ENCODE measurements at regions not wholly inside any gene's neighbourhood (a gene's known extent, or its start where the extent isn't known, plus 50 kb on each side); places are given as distances from the start of the nearest gene placed in this dataset.
A peak's percentile ranks its signal among the peaks of the same experiment; 100 is the strongest.

- TF ChIP-seq IRF3 (IDR thresholded peaks at IDR 0.05; ENCODE audit: low read depth, low read length): no peak
- TF ChIP-seq MXI1 (IDR thresholded peaks at IDR 0.05; ENCODE audit: low read depth, low read length): no peak
- TF ChIP-seq GATA2 (CRISPR knock-in tag; IDR thresholded peaks at IDR 0.05): peak; percentile 67
- no peak for TF ChIP-seq MEF2A (IDR thresholded peaks at IDR 0.05; ENCODE audit: borderline replicate concordance, low read depth)
- no peak for TF ChIP-seq ELF1 (IDR thresholded peaks at IDR 0.05)
- TF ChIP-seq RFX5 (IDR thresholded peaks at IDR 0.05; ENCODE audit: low read length): no peak
- TF ChIP-seq EP300 (IDR thresholded peaks at IDR 0.05; ENCODE audit: borderline replicate concordance in 1 of 2, low read depth in 1 of 2, low read length in 1 of 2): peak in 1 of 2 experiments; percentile 41; a peak in 1 of 4 replicates
- TF ChIP-seq RXRA (IDR thresholded peaks at IDR 0.05; ENCODE audit: borderline replicate concordance, low read depth): no peak
- TF ChIP-seq FOXM1 (IDR thresholded peaks at IDR 0.05; ENCODE audit: low read depth): no peak
- TF ChIP-seq YY1 (IDR thresholded peaks at IDR 0.05; ENCODE audit: low read depth): no peak
- WGBS (ENCODE audit: low lambda C conversion rate): 9% methylated on average over 1 of the region's 1 CpG
- Histone ChIP-seq H2AFZ (ENCODE audit: low read depth) (no peak overlapping the region), H3K79me2 (ENCODE audit: insufficient read depth) (no peaks in the 10 kb centered on the region), H3K4me2 (no peak overlapping the region), H3K9me3 (no peaks in the 10 kb centered on the region), H3K4me3 (ENCODE audit: low read depth in 2 of 2, low read length in 1 of 2) (no peak overlapping the region), H3K4me1 (ENCODE audit: control insufficient read depth in 1 of 2, insufficient read depth in 2 of 2, low read depth in 1 of 2, low read length in 1 of 2) (no peaks in the 10 kb centered on the region), H3K27ac (ENCODE audit: low read depth in 2 of 2, low read length in 1 of 2) (no peak overlapping the region), H3K9me2 (no peaks in the 10 kb centered on the region), H3K36me3 (replicated peaks in 1 of 2; ENCODE audit: control insufficient read depth in 1 of 2, insufficient read depth in 2 of 2, low read length in 1 of 2) (no peaks in the 10 kb centered on the region), H4K20me1 (ENCODE audit: insufficient read depth) (no peaks in the 10 kb centered on the region), H3K9ac (no peak overlapping the region), H3K27me3 (ENCODE audit: insufficient read depth) (no peaks in the 10 kb centered on the region), H3F3A (replicated peaks; ENCODE audit: insufficient read depth) (no peaks in the 10 kb centered on the region)
- peak; percentile 8 for DNase-seq
- CTCF ChIA-PET: interaction anchor here (1.4 kb wide), 1 partner anchor 14 kb away, joined by 5 read pairs; no protein-coding TSS in a partner anchor
- POLR2A ChIA-PET: no interaction called here
Observed at GRCh38 chr12:38961012-38961411, 55.6 kb upstream of the CPNE8 start.

- Histone ChIP-seq H3K27ac (ENCODE audit: low read depth in 2 of 2, low read length in 1 of 2) (no peak overlapping the region), H3F3A (replicated peaks; ENCODE audit: insufficient read depth) (no peaks in the 10 kb centered on the region), H3K36me3 (replicated peaks in 1 of 2; ENCODE audit: control insufficient read depth in 1 of 2, insufficient read depth in 2 of 2, low read length in 1 of 2) (no peaks in the 10 kb centered on the region), H4K20me1 (ENCODE audit: insufficient read depth) (no peaks in the 10 kb centered on the region), H3K9ac (no peak overlapping the region), H3K4me2 (no peak overlapping the region), H3K9me2 (no peaks in the 10 kb centered on the region), H3K4me3 (ENCODE audit: low read depth in 2 of 2, low read length in 1 of 2) (no peak overlapping the region), H3K79me2 (ENCODE audit: insufficient read depth) (no peaks in the 10 kb centered on the region), H3K9me3 (no peaks in the 10 kb centered on the region), H2AFZ (ENCODE audit: low read depth) (no peak overlapping the region), H3K4me1 (ENCODE audit: control insufficient read depth in 1 of 2, insufficient read depth in 2 of 2, low read depth in 1 of 2, low read length in 1 of 2) (no peaks in the 10 kb centered on the region), H3K27me3 (ENCODE audit: insufficient read depth) (no peaks in the 10 kb centered on the region)
- ChIA-PET CTCF (no interaction called here), POLR2A (no interaction called here)
- no peak for DNase-seq
- TF ChIP-seq RAD21 (IDR thresholded peaks at IDR 0.05; ENCODE audit: low read length) (no peak), PBX3 (IDR thresholded peaks at IDR 0.05) (no peak), FOXJ3 (CRISPR knock-in tag; IDR thresholded peaks at IDR 0.05) (no peak), TCF12 (IDR thresholded peaks at IDR 0.05) (no peak), GATA2 (CRISPR knock-in tag; IDR thresholded peaks at IDR 0.05) (no peak), CHD2 (IDR thresholded peaks at IDR 0.05; ENCODE audit: low read length, partially characterized antibody) (no peak), FOSL2 (IDR thresholded peaks at IDR 0.05; ENCODE audit: borderline replicate concordance, low read depth) (no peak), ZBTB33 (IDR thresholded peaks at IDR 0.05; ENCODE audit: borderline replicate concordance, low read depth) (no peak)
Observed at GRCh38 chr12:38956337-38956736, 50.9 kb upstream of the CPNE8 start.

Small RNAs in the stretch of these regions (small RNA-seq; reads per million reads assigned to genes)
- gene AC084373.1: 0 reads per million in 7 experiments

Measured in SK-N-SH (cell line).